ENCODE measurements at regions not wholly inside any gene's neighbourhood (a gene's known extent, or its start where the extent isn't known, plus 50 kb on each side); places are given as distances from the start of the nearest gene placed in this dataset.

DNA sequence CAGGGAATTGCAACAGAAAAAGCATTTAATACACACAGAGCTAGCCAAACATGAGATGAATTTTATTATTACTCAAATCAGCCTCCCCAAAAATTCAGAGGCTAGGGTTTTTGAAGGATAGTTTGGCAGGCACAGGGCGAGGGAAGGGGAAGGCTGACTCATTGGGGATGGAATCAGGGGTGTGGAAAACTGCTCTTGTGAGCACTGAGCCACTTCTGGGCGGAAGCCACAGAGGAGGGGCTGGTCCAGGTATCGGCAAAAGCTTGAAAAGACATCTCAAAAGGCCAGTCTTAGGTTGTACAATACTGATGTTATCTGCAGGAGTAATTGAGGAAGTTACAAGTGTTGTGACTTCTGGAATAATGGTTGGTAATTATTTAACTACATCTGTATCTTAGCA lies 109.4 kb downstream of the TLR5 start:
- TF ChIP-seq, protein P1, sequence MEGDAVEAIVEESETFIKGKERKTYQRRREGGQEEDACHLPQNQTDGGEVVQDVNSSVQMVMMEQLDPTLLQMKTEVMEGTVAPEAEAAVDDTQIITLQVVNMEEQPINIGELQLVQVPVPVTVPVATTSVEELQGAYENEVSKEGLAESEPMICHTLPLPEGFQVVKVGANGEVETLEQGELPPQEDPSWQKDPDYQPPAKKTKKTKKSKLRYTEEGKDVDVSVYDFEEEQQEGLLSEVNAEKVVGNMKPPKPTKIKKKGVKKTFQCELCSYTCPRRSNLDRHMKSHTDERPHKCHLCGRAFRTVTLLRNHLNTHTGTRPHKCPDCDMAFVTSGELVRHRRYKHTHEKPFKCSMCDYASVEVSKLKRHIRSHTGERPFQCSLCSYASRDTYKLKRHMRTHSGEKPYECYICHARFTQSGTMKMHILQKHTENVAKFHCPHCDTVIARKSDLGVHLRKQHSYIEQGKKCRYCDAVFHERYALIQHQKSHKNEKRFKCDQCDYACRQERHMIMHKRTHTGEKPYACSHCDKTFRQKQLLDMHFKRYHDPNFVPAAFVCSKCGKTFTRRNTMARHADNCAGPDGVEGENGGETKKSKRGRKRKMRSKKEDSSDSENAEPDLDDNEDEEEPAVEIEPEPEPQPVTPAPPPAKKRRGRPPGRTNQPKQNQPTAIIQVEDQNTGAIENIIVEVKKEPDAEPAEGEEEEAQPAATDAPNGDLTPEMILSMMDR (IDR thresholded peaks at IDR 0.05; ENCODE audit: extremely low read depth in 1 of 2, insufficient read depth in 1 of 2, low read depth in 1 of 2, low read length in 2 of 2) = no peak
- TF ChIP-seq POLR2AphosphoS5 (IDR thresholded peaks at IDR 0.05; ENCODE audit: insufficient read depth, low read depth, low read length) (no peak), POLR2A (IDR thresholded peaks at IDR 0.05; ENCODE audit: low read depth, low read length) (no peak), EZH2 (IDR thresholded peaks at IDR 0.05; ENCODE audit: borderline replicate concordance, low read depth, low read length, severe bottlenecking) (no peak)
